Ascending aorta (tissue), 2 donors: ENCODE measurements at regions not wholly inside any gene's neighbourhood (a gene's known extent, or its start where the extent isn't known, plus 50 kb on each side); places are given as distances from the start of the nearest gene placed in this dataset.

Experiments used
- DNase-seq, 2 donors: peaks; one replicate each; pipeline ENCODE4 v3.0.0-alpha.2; 2019; ENCODE audit warnings: low spot score in 2 of 2
- H3K27ac ChIP-seq, 2 donors: fragments of 200-600 bp; sonication (generic); one replicate each; pipeline ENCODE4 v1.5.1; 2016 to 2017; ENCODE audit warnings: mild to moderate bottlenecking in 1 of 2
- H3K27me3 ChIP-seq: fragments of 200-600 bp; sonication (generic); one replicate; pipeline ENCODE4 v1.5.1; 2017
- H3K36me3 ChIP-seq, 2 donors: fragments of 200-600 bp; sonication (generic); one replicate each; pipeline ENCODE4 v1.5.1; 2016
- H3K4me1 ChIP-seq, 2 donors: fragments of 200-600 bp; sonication (generic); one replicate each; pipeline ENCODE4 v1.5.1; 2016 to 2017; ENCODE audit warnings: mild to moderate bottlenecking in 1 of 2
- H3K4me3 ChIP-seq, 2 donors: fragments of 200-600 bp; sonication (generic); one replicate each; pipeline ENCODE4 v1.5.1; 2016 to 2017; ENCODE audit warnings: mild to moderate bottlenecking in 1 of 2
- H3K9me3 ChIP-seq, 2 donors: fragments of 200-600 bp; sonication (generic); one replicate each; pipeline ENCODE4 v1.5.1; 2016
- intact Hi-C: fragments of 100-400 bp; cut with DNase I; formaldehyde crosslinking; loops from one replicate; pipeline ENCODE4 v1.15.1; 2023
- TF ChIP-seq, protein P1 (sequence below), 3 experiments: fragments of 200-600 bp in 2 of 3; fragments of 450-650 bp in 1 of 3; sonication (generic) in 2 of 3; IDR thresholded peaks; one replicate each; pipeline ENCODE4 v1.5.1; 2016 to 2019; ENCODE audit warnings: antibody characterized with exemption in 3 of 3, mild to moderate bottlenecking in 1 of 3, moderate library complexity in 1 of 3

DNA sequence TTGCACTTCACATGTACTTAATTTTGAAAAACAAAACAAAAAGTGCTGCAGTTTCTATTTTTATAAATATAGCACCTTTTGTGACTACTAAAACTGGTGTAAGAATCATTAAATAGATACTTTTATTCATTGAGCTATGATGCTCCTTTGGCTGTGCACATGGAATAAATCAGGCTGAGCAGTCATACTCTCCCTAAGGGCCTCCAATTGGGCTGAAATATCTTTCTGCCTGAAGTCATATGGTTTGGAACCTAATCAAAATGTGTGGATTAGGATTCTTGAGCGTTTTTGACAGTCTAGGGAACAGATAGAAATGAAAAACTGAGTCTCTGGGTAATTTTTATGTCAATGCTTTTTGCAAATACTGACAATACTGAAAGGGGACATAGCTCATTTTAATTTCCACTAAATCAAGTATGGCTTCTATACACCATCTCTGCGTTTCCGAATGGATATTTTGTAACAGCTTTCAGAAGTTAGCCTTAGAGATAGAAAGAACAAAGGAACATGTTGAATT lies 392.2 kb upstream of the ROBO1 start:
- TF ChIP-seq, protein P1, sequence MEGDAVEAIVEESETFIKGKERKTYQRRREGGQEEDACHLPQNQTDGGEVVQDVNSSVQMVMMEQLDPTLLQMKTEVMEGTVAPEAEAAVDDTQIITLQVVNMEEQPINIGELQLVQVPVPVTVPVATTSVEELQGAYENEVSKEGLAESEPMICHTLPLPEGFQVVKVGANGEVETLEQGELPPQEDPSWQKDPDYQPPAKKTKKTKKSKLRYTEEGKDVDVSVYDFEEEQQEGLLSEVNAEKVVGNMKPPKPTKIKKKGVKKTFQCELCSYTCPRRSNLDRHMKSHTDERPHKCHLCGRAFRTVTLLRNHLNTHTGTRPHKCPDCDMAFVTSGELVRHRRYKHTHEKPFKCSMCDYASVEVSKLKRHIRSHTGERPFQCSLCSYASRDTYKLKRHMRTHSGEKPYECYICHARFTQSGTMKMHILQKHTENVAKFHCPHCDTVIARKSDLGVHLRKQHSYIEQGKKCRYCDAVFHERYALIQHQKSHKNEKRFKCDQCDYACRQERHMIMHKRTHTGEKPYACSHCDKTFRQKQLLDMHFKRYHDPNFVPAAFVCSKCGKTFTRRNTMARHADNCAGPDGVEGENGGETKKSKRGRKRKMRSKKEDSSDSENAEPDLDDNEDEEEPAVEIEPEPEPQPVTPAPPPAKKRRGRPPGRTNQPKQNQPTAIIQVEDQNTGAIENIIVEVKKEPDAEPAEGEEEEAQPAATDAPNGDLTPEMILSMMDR (IDR thresholded peaks at IDR 0.05) = no peak
- Histone ChIP-seq H3K4me1 (no peaks in the 10 kb centered on the region), H3K27me3 (no peaks in the 10 kb centered on the region), H3K27ac (no peak overlapping the region), H3K9me3 (no peaks in the 10 kb centered on the region), H3K4me3 (no peak overlapping the region), H3K36me3 (no peaks in the 10 kb centered on the region)
- DNase-seq = no peak
- intact Hi-C loops = no loop called here

DNA sequence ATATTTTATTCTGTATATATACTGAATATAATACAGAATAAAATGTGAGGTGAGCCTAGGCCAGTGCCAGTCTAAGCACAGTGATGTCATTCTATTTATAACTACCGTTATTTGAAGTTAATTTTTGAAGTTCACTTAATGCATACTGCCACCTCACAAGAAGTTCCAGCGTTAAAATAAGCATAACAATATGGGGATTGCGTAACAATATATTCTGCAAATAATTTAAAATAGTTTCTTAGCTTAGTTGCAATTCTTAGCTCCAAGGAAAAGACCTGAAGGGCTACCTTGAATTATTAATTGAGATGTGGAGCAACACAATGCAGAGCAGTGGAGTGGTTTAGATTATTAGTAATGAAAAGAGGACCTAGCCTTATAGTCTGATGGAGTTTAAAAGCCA lies 390.5 kb upstream of the ROBO1 start:
- intact Hi-C loops = no loop called here
- H3K4me3 ChIP-seq = no peak overlapping the region
- TF ChIP-seq, protein P1 (IDR thresholded peaks at IDR 0.05) = no peak
- DNase-seq = no peak
- H3K9me3 ChIP-seq = no peaks in the 10 kb centered on the region
- no peaks in the 10 kb centered on the region for H3K4me1 ChIP-seq
- no peak overlapping the region for H3K27ac ChIP-seq
- H3K36me3 ChIP-seq = no peaks in the 10 kb centered on the region
- no peaks in the 10 kb centered on the region for H3K27me3 ChIP-seq

DNA sequence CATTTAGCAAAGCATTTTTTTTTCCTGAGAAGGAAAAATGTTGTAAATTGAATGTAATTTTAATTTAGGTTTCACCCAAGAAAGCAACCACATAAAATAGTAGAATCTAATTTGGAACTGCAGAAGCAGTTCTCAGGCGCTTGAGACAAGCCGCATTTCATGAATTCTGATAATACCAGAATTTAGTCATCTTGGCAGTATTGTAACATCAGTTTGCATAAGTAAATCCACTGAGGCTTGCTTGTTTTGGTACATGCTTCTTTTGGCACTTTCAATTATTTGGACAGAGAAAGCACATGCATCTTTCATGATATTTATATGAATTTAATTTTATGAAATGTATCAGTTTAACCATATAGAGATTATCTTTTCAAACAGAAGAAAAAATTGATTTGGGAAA lies 389.7 kb upstream of the ROBO1 start:
- Histone ChIP-seq H3K4me3 (no peak overlapping the region), H3K9me3 (no peaks in the 10 kb centered on the region), H3K36me3 (no peaks in the 10 kb centered on the region), H3K27ac (no peak overlapping the region), H3K27me3 (no peaks in the 10 kb centered on the region), H3K4me1 (no peaks in the 10 kb centered on the region)
- TF ChIP-seq, protein P1 (IDR thresholded peaks at IDR 0.05) = no peak
- intact Hi-C loops = no loop called here
- DNase-seq = no peak

DNA sequence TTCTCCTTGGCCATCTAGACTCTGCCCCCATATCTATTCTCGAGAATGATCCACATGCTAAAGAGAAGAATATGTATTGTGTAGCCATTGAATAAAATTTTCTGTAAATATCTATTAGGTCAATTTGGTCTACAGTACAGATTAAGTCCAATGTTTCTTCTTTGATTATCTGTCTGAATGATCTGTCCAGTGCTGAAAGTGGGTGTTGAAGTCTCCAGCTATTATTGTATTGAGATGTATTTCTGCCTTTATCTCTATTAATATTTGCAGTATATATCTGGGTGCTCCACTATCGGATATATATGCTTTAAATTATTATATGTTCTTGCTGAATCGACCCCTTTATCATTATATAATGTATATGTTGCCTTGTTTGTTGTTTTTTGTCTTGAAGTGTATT lies 384.9 kb upstream of the ROBO1 start:
- H3K4me3 ChIP-seq = no peak overlapping the region
- H3K27me3 ChIP-seq = no peaks in the 10 kb centered on the region
- TF ChIP-seq, protein P1 (IDR thresholded peaks at IDR 0.05) = no peak
- H3K4me1 ChIP-seq = no peaks in the 10 kb centered on the region
- H3K9me3 ChIP-seq = no peaks in the 10 kb centered on the region
- no peaks in the 10 kb centered on the region for H3K36me3 ChIP-seq
- no peak for DNase-seq
- intact Hi-C loops = no loop called here
- H3K27ac ChIP-seq = no peak overlapping the region

DNA sequence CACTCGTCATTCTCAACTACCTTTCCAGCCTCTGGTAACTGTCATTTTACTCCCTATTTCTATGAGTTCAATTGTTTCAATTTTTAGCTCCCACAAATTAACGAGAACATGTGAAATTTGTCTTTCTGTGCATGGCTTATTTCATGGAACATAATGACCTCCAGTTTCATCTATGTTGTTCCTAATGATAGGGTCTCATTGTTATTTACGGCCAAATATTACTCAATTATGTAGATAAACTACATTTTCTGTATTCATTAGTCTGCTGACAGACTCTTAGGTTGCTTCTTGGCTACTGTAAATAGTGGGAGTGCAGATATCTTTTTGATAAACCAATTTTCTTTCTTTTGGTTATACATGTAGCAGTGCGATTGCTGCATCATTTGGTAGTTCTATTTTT lies 374.9 kb upstream of the ROBO1 start:
- no peak overlapping the region for H3K4me3 ChIP-seq
- no peaks in the 10 kb centered on the region for H3K27me3 ChIP-seq
- H3K9me3 ChIP-seq = no peaks in the 10 kb centered on the region
- H3K4me1 ChIP-seq = no peaks in the 10 kb centered on the region
- H3K27ac ChIP-seq = no peak overlapping the region
- TF ChIP-seq, protein P1 (IDR thresholded peaks at IDR 0.05) = no peak
- intact Hi-C loops = no loop called here
- H3K36me3 ChIP-seq = no peaks in the 10 kb centered on the region
- DNase-seq = no peak

DNA sequence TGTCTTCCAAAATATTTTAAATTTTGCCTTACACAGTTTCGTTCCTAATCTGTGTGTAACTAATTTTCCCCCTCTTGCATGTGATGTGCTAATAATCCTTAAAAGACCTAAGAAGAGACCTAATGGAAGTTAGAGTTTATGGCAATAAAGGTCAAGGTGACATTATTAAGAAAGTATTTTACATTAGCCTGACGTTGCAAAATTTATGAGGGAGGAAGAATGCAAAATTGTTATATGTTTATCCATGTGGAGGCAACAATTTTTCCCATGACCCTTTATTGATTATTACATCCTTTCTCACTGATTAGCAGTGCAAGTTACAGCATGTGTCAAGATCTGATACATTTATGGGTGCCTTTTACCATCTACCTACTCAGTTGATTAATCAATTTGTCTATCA lies 373.8 kb upstream of the ROBO1 start:
- H3K4me1 ChIP-seq = no peaks in the 10 kb centered on the region
- no peaks in the 10 kb centered on the region for H3K27me3 ChIP-seq
- no peak for DNase-seq
- TF ChIP-seq, protein P1 (IDR thresholded peaks at IDR 0.05) = no peak
- intact Hi-C loops = no loop called here
- H3K4me3 ChIP-seq = no peak overlapping the region
- H3K9me3 ChIP-seq = no peaks in the 10 kb centered on the region
- H3K36me3 ChIP-seq = no peaks in the 10 kb centered on the region
- H3K27ac ChIP-seq = no peak overlapping the region
